ENCODE measurements at regions not wholly inside any gene's neighbourhood (a gene's known extent, or its start where the extent isn't known, plus 50 kb on each side); places are given as distances from the start of the nearest gene placed in this dataset.

GRCh38 chr9:107693625-107694326 is 204.2 kb upstream of the KLF4 start:
- no peak for DNase-seq

GRCh38 chr9:107691664-107692063 is 202.1 kb upstream of the KLF4 start:
- DNase-seq: no peak

- DNase-seq: no peak
Measured at GRCh38 chr9:107690021-107690420, 200.5 kb upstream of the KLF4 start.

- DNase-seq: no peak
Measured at GRCh38 chr9:107688728-107689127, 199.2 kb upstream of the KLF4 start.

- no peak for DNase-seq
Measured at GRCh38 chr9:107685901-107686300, 196.3 kb upstream of the KLF4 start.

GRCh38 chr9:107685376-107685775 is 195.8 kb upstream of the KLF4 start:
- DNase-seq: no peak

- no peak for DNase-seq
Measured at GRCh38 chr9:107684224-107684623, 194.7 kb upstream of the KLF4 start.

- no peak for DNase-seq
Measured at GRCh38 chr9:107683566-107683965, 194.0 kb upstream of the KLF4 start.

- DNase-seq: no peak
Measured at GRCh38 chr9:107681988-107682387, 192.4 kb upstream of the KLF4 start.

- no peak for DNase-seq
Measured at GRCh38 chr9:107675351-107676259, 186.0 kb upstream of the KLF4 start.

GRCh38 chr9:107674721-107675277 is 185.2 kb upstream of the KLF4 start:
- DNase-seq: no peak

GRCh38 chr9:107673861-107674720 is 184.5 kb upstream of the KLF4 start:
- no peak for DNase-seq

GRCh38 chr9:107671588-107671987 is 182.0 kb upstream of the KLF4 start:
- DNase-seq: no peak

GRCh38 chr9:107669422-107669821 is 179.9 kb upstream of the KLF4 start:
- no peak for DNase-seq

GRCh38 chr9:107667231-107668070 is 177.9 kb upstream of the KLF4 start:
- no peak for DNase-seq

GRCh38 chr9:107665057-107665456 is 175.5 kb upstream of the KLF4 start:
- DNase-seq: no peak

- DNase-seq: no peak
Measured at GRCh38 chr9:107660976-107661375, 171.4 kb upstream of the KLF4 start.

- DNase-seq: peak; percentile 14
Measured at GRCh38 chr9:107653263-107653821, 163.8 kb upstream of the KLF4 start.

GRCh38 chr9:107650995-107651394 is 161.4 kb upstream of the KLF4 start:
- no peak for DNase-seq

GRCh38 chr9:107650321-107650720 is 160.8 kb upstream of the KLF4 start:
- no peak for DNase-seq

GRCh38 chr9:107648153-107648715 is 158.7 kb upstream of the KLF4 start:
- DNase-seq: no peak

All from NCI-H1092 (cell line).